H1 (cell line): ENCODE measurements at regions not wholly inside any gene's neighbourhood (a gene's known extent, or its start where the extent isn't known, plus 50 kb on each side); places are given as distances from the start of the nearest gene placed in this dataset.
"Not testable (repeated sequence)": the region's sequence is repeated elsewhere in the genome, so short reads cannot be mapped to it uniquely, and the experiment has no call there.

Source experiments
- CTCF ChIA-PET: fragments of 300-600 bp; sonication (Branson Sonifier 250); formaldehyde crosslinking; loops from one replicate; lab custom pipeline; 2021; ENCODE audit not compliant: partially characterized antibody; lab: Charles Lee
- POLR2A ChIA-PET: fragments of 300-600 bp; sonication (Branson Sonifier 250); formaldehyde crosslinking; loops from one replicate; lab custom pipeline; 2021; ENCODE audit warnings: inconsistent platforms; ENCODE audit not compliant: partially characterized antibody; lab: Charles Lee
- DNase-seq, 2 experiments: peaks; one replicate each; pipeline versions ENCODE4 v3.0.0 to v3.0.0-alpha.2; 2010 to 2022; ENCODE audit warnings: low spot score in 2 of 2, low read depth in 1 of 2, mixed read lengths in 1 of 2
- FAIRE-seq: peaks from 2 replicates; lab custom pipeline; 2011; peaks lifted over from hg19 to GRCh38; lab: Jason Lieb, UNC
- H2AFZ ChIP-seq: 2 replicates; pipeline ENCODE4 v1.8.1; 2012; ENCODE audit warnings: low read length, inconsistent platforms
- H2AK5ac ChIP-seq: 2 replicates; pipeline ENCODE4 v1.6.1; 2013; ENCODE audit warnings: low read depth, low read length
- H2BK120ac ChIP-seq: replicated peaks from 2 replicates; pipeline ENCODE3; 2013; ENCODE audit warnings: low read depth, low read length, inconsistent platforms
- H2BK12ac ChIP-seq: 2 replicates; pipeline ENCODE4 v1.6.1; 2013; ENCODE audit warnings: low read depth, low read length
- H2BK15ac ChIP-seq: 2 replicates; pipeline ENCODE4 v1.6.1; 2013; ENCODE audit warnings: low read length
- H2BK20ac ChIP-seq: 2 replicates; pipeline ENCODE4 v1.6.1; 2013; ENCODE audit warnings: low read length
- H2BK5ac ChIP-seq: 2 replicates; pipeline ENCODE4 v1.6.1; 2013; ENCODE audit warnings: low read depth, low read length
- H3K14ac ChIP-seq: 2 replicates; pipeline ENCODE4 v1.6.1; 2013; ENCODE audit warnings: inconsistent platforms; ENCODE audit not compliant: insufficient read length
- H3K18ac ChIP-seq: 2 replicates; pipeline ENCODE4 v1.6.1; 2013; ENCODE audit warnings: low read length; ENCODE audit errors: extremely low read depth
- H3K23ac ChIP-seq: 2 replicates; pipeline ENCODE4 v1.6.1; 2013; ENCODE audit warnings: inconsistent platforms; ENCODE audit not compliant: insufficient read length
- H3K23me2 ChIP-seq: 2 replicates; pipeline ENCODE4 v1.6.1; 2013; ENCODE audit warnings: low read depth, low read length
- H3K27ac ChIP-seq: 2 replicates; pipeline ENCODE4 v1.6.1; 2011; ENCODE audit warnings: low read depth, low read length, inconsistent platforms
- H3K27me3 ChIP-seq, 4 experiments: replicated peaks in 1 of 4; 1 replicate in 1 of 4; 2 replicates in 3 of 4; pipeline versions ENCODE4 v1.6.1 to v1.8.1; 2011 to 2013; ENCODE audit warnings: low read length in 3 of 4, mild to moderate bottlenecking in 3 of 4, inconsistent platforms in 2 of 4, mixed read lengths in 2 of 4, moderate library complexity in 1 of 4; ENCODE audit not compliant: control insufficient read depth in 3 of 4, insufficient read depth in 3 of 4; ENCODE audit errors: extremely low read depth in 1 of 4
- H3K36me3 ChIP-seq, 4 experiments: 2 replicates each; pipeline versions ENCODE4 v1.6.1 to v1.8.1; 2011 to 2013; ENCODE audit warnings: mild to moderate bottlenecking in 4 of 4, low read length in 3 of 4, moderate library complexity in 2 of 4, control low read depth in 1 of 4, inconsistent platforms in 1 of 4; ENCODE audit not compliant: insufficient read depth in 4 of 4, control insufficient read depth in 2 of 4
- H3K4ac ChIP-seq: replicated peaks from 2 replicates; pipeline ENCODE3; 2013; ENCODE audit warnings: low read length, low read depth, mixed read lengths, inconsistent platforms; ENCODE audit not compliant: insufficient read length
- H3K4me1 ChIP-seq, 4 experiments: replicated peaks in 1 of 4; 1 replicate in 1 of 4; 2 replicates in 3 of 4; pipeline versions ENCODE4 v1.6.1 to v1.8.1; 2011 to 2013; ENCODE audit warnings: low read length in 3 of 4, inconsistent platforms in 2 of 4, mixed read lengths in 1 of 4; ENCODE audit not compliant: insufficient read depth in 4 of 4, control insufficient read depth in 3 of 4
- H3K4me2 ChIP-seq, 2 experiments: 2 replicates each; pipeline versions ENCODE4 v1.6.1 to v1.8.1; 2011 to 2013; ENCODE audit warnings: low read depth in 2 of 2, low read length in 2 of 2, control low read depth in 1 of 2, inconsistent platforms in 1 of 2, mild to moderate bottlenecking in 1 of 2; ENCODE audit not compliant: insufficient read depth in 1 of 2
- H3K4me3 ChIP-seq, 4 experiments: fragments of 200-600, 300-600 bp in 1 of 4; sonication (generic), shearing (Covaris generic), sonication (Bioruptor Twin) in 1 of 4; 2 replicates each; pipeline versions ENCODE4 v1.5.1 to v1.8.1; 2011 to 2016; ENCODE audit warnings: low read length in 4 of 4, low read depth in 3 of 4, control low read depth in 2 of 4, inconsistent platforms in 2 of 4, mild to moderate bottlenecking in 2 of 4, mixed read lengths in 1 of 4, moderate library complexity in 1 of 4; ENCODE audit not compliant: insufficient read depth in 2 of 4; ENCODE audit errors: extremely low read depth in 1 of 4
- H3K56ac ChIP-seq: replicated peaks from 2 replicates; pipeline ENCODE3; 2013; ENCODE audit warnings: low read depth, mild to moderate bottlenecking, mixed read lengths, low read length, inconsistent platforms; ENCODE audit not compliant: insufficient read length
- H3K79me1 ChIP-seq: 2 replicates; pipeline ENCODE4 v1.6.1; 2013; ENCODE audit warnings: low read depth, low read length, control low read depth
- H3K79me2 ChIP-seq, 2 experiments: 2 replicates each; pipeline versions ENCODE4 v1.6.1 to v1.8.1; 2012 to 2013; ENCODE audit warnings: low read length in 2 of 2, mild to moderate bottlenecking in 2 of 2, inconsistent platforms in 1 of 2; ENCODE audit not compliant: insufficient read depth in 2 of 2, control insufficient read depth in 1 of 2
- H3K9ac ChIP-seq, 4 experiments: replicated peaks in 1 of 4; 1 replicate in 1 of 4; 2 replicates in 3 of 4; pipeline versions ENCODE4 v1.6.1 to v1.8.1; 2011 to 2013; ENCODE audit warnings: low read depth in 3 of 4, low read length in 3 of 4, control low read depth in 2 of 4, mild to moderate bottlenecking in 2 of 4, moderate library complexity in 2 of 4, inconsistent platforms in 1 of 4; ENCODE audit errors: extremely low read depth in 1 of 4
- H3K9me3 ChIP-seq, 2 experiments: 2 replicates each; pipeline versions ENCODE4 v1.6.1 to v1.8.1; 2012 to 2013; ENCODE audit warnings: mild to moderate bottlenecking in 2 of 2, moderate library complexity in 2 of 2, control low read depth in 1 of 2, inconsistent platforms in 1 of 2, low read depth in 1 of 2, low read length in 1 of 2, mixed read lengths in 1 of 2; ENCODE audit not compliant: insufficient read depth in 2 of 2
- H4K20me1 ChIP-seq, 2 experiments: replicated peaks in 1 of 2; 2 replicates each; pipeline versions ENCODE3 to v1.8.1; 2011 to 2013; ENCODE audit warnings: inconsistent platforms in 2 of 2, low read length in 2 of 2, mild to moderate bottlenecking in 1 of 2; ENCODE audit not compliant: insufficient read depth in 2 of 2, control insufficient read depth in 1 of 2
- H4K5ac ChIP-seq: 2 replicates; pipeline ENCODE4 v1.6.1; 2013; ENCODE audit warnings: low read length, low read depth, mixed read lengths, inconsistent platforms; ENCODE audit not compliant: insufficient read length
- H4K8ac ChIP-seq: 2 replicates; pipeline ENCODE4 v1.8.0; 2013; ENCODE audit warnings: mild to moderate bottlenecking, moderate library complexity, low read length, inconsistent platforms; ENCODE audit not compliant: insufficient read depth; ENCODE audit errors: extremely low read depth
- H4K91ac ChIP-seq: replicated peaks from 2 replicates; pipeline ENCODE3; 2013; ENCODE audit warnings: low read length, mixed read lengths, inconsistent platforms; ENCODE audit not compliant: insufficient read length
- WGBS, 2 experiments: shearing (Covaris generic) in 1 of 2; methylation state at CpG; one replicate each; pipeline versions ENCODE4 v1.1.6 to v1.1.7; 2013 to 2015; ENCODE audit warnings: low lambda C conversion rate in 2 of 2, mixed read lengths in 2 of 2, inconsistent platforms in 1 of 2, low coverage in 1 of 2, missing lambda C conversion rate in 1 of 2; ENCODE audit not compliant: insufficient replicate concordance in 2 of 2, insufficient coverage in 1 of 2, insufficient read length in 1 of 2; ENCODE audit errors: extremely low coverage in 1 of 2, missing lambda C conversion rate in 1 of 2; 5-methylcytosine and 5-hydroxymethylcytosine counted together

DNA sequence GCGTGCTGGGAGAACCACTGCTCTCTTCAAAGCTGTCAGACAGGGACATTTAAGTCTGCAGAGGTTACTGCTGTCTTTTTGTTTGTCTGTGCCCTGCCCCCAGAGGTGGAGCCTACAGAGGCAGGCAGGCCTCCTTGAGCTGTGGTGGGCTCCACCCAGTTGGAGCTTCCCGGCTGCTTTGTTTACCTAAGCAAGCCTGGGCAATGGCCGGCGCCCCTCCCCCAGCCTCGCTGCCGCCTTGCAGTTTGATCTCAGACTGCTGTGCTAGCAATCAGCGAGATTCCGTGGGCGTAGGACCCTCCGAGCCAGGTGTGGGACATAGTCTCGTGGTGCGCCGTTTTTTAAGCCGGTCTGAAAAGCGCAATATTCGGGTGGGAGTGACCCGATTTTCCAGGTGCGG, 89.2 kb upstream of the KLHL14 start:
- CTCF ChIA-PET, H3K27ac ChIP-seq, H4K20me1 ChIP-seq, H3K18ac ChIP-seq, H3K14ac ChIP-seq, H2BK120ac ChIP-seq, H2BK5ac ChIP-seq, H4K8ac ChIP-seq, POLR2A ChIA-PET, H3K79me2 ChIP-seq, H4K91ac ChIP-seq, H3K36me3 ChIP-seq, H3K23ac ChIP-seq, H2BK15ac ChIP-seq, H2BK12ac ChIP-seq, H2AFZ ChIP-seq, H3K23me2 ChIP-seq, H3K4me1 ChIP-seq, H3K4me3 ChIP-seq, H3K79me1 ChIP-seq, H2BK20ac ChIP-seq, H3K4me2 ChIP-seq, H3K27me3 ChIP-seq, H3K9me3 ChIP-seq, H3K9ac ChIP-seq, FAIRE-seq, H2AK5ac ChIP-seq, H3K4ac ChIP-seq, DNase-seq, H4K5ac ChIP-seq, H3K56ac ChIP-seq: not testable (repeated sequence)
- 67% methylated on average over 6 of the region's 18 CpGs; no CpG with 5 or more reads in 1 of the 2 experiments for WGBS, 2 experiments
